Cardiac fibroblast (primary cell): ENCODE measurements at regions not wholly inside any gene's neighbourhood (a gene's known extent, or its start where the extent isn't known, plus 50 kb on each side); places are given as distances from the start of the nearest gene placed in this dataset.

ENCODE experiments used
- DNase-seq, 2 donors: peaks; one replicate each; pipeline versions ENCODE4 v3.0.0 to v3.0.0-alpha.2; 2010; ENCODE audit warnings: low read depth in 2 of 2
- H3K4me3 ChIP-seq, 2 donors: replicated peaks in 1 of 2; 1 replicate in 1 of 2; 2 replicates in 1 of 2; pipeline ENCODE4 v1.5.1; 2011; ENCODE audit warnings: low read depth in 2 of 2, low read length in 2 of 2, mild to moderate bottlenecking in 2 of 2, moderate library complexity in 1 of 2
- TF ChIP-seq, protein P1 (sequence below): IDR thresholded peaks from one replicate; pipeline ENCODE4 v1.5.1; 2011; ENCODE audit warnings: low read depth, mild to moderate bottlenecking, low read length, inconsistent platforms

- no peak overlapping the region for H3K4me3 ChIP-seq
- TF ChIP-seq, protein P1, sequence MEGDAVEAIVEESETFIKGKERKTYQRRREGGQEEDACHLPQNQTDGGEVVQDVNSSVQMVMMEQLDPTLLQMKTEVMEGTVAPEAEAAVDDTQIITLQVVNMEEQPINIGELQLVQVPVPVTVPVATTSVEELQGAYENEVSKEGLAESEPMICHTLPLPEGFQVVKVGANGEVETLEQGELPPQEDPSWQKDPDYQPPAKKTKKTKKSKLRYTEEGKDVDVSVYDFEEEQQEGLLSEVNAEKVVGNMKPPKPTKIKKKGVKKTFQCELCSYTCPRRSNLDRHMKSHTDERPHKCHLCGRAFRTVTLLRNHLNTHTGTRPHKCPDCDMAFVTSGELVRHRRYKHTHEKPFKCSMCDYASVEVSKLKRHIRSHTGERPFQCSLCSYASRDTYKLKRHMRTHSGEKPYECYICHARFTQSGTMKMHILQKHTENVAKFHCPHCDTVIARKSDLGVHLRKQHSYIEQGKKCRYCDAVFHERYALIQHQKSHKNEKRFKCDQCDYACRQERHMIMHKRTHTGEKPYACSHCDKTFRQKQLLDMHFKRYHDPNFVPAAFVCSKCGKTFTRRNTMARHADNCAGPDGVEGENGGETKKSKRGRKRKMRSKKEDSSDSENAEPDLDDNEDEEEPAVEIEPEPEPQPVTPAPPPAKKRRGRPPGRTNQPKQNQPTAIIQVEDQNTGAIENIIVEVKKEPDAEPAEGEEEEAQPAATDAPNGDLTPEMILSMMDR, result no peak
- DNase-seq, result peak in 1 of 2 donors; percentile 53
Observed at GRCh38 chr10:4661511-4662255, 164.3 kb upstream of the AKR1E2 start.

- DNase-seq, result no peak
- TF ChIP-seq, protein P1, result no peak
- H3K4me3 ChIP-seq, result no peak overlapping the region
Observed at GRCh38 chr10:4658777-4659176, 167.2 kb upstream of the AKR1E2 start.

- no peak overlapping the region for H3K4me3 ChIP-seq
- TF ChIP-seq, protein P1, result peak; percentile 85
- peak; percentile 80 to 86 for DNase-seq
Observed at GRCh38 chr10:4656576-4657194, 169.3 kb upstream of the AKR1E2 start.

DNA sequence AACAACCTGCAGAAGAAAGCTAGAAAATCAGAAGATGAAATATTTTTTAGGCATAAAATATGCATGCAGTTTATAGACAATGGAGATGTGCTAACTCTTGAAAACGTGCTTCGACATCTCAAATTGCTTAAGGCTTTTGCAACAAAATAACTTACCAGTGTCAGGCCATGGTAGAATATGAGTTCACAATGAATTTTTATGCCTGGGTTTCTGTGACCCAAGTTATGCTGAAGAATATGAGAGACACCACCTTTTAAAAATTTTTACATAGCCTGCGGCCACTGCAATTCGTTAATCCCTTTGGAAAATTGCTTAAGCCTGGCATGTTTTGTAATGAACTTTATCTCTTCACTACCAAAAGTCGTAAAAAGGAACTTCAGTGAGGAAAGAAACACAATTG is 170.1 kb upstream of the AKR1E2 start:
- no peak overlapping the region for H3K4me3 ChIP-seq

DNA sequence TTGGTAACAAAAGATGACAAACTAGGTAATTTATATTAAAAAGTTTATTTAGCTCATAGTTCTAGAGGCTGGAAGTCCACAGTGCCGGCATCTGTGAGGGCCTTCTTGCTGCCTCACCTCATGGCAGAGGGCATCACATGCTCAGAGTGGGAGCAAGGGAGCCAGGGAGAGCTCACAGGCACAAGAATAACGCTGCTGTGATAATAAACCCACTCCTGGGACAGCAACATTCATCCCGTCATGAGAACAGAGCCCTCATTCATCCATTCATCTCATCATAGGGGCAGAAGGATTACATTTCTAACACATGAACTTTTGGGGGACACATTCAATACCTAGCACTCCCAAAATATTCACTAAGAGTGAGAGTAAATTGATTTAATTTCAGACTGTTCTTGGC is 170.6 kb upstream of the AKR1E2 start:
- DNase-seq, result no peak
- H3K4me3 ChIP-seq, result no peak overlapping the region
- TF ChIP-seq, protein P1, result no peak

More for the DNA sequence above, 170.1 kb upstream of the AKR1E2 start:
- TF ChIP-seq, protein P1, result no peak
- no peak for DNase-seq

- no peak overlapping the region for H3K4me3 ChIP-seq
- no peak for DNase-seq
- TF ChIP-seq, protein P1, result no peak
Observed at GRCh38 chr10:4654496-4654895, 171.5 kb upstream of the AKR1E2 start.

DNA sequence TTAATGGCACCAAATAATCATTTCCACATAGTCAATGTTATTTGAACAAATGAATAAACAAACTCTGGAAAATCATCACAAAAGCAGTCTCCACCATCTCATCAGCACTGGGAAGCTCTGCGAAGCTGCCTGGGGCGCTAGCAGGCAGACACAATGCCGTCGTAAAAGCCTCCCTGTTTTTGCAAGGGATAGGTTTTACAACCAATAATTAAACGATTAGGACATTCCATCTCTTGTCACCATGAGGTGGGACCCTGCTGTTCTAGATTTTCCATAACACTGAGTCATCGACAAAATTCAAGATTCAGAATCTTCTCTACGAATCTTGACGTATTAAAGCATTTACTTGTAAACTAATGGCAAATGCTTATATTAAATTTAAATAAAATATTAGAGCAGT is 172.8 kb upstream of the AKR1E2 start:
- no peak for DNase-seq
- no peak overlapping the region for H3K4me3 ChIP-seq
- TF ChIP-seq, protein P1, result no peak
